Esophagus (tissue), 2 donors: ENCODE measurements at regions not wholly inside any gene's neighbourhood (a gene's known extent, or its start where the extent isn't known, plus 50 kb on each side); places are given as distances from the start of the nearest gene placed in this dataset.
"Not testable (repeated sequence)": the region's sequence is repeated elsewhere in the genome, so short reads cannot be mapped to it uniquely, and the experiment has no call there.

Experiments
- H3K27ac ChIP-seq, 2 donors: one replicate each; pipeline ENCODE4 v1.5.1; 2013; ENCODE audit warnings: low read depth in 2 of 2, mild to moderate bottlenecking in 2 of 2, inconsistent platforms in 1 of 2, low read length in 1 of 2, moderate library complexity in 1 of 2
- H3K27me3 ChIP-seq, 2 donors: one replicate each; pipeline ENCODE4 v1.6.1; 2013; ENCODE audit warnings: low read length in 2 of 2, control low read depth in 1 of 2, mild to moderate bottlenecking in 1 of 2; ENCODE audit not compliant: insufficient read depth in 2 of 2, control insufficient read depth in 1 of 2
- H3K36me3 ChIP-seq, 2 donors: one replicate each; pipeline ENCODE4 v1.6.1; 2013; ENCODE audit warnings: low read length in 1 of 2; ENCODE audit not compliant: control insufficient read depth in 2 of 2, insufficient read depth in 2 of 2
- H3K4me1 ChIP-seq, 2 donors: one replicate each; pipeline ENCODE4 v1.6.1; 2013; ENCODE audit warnings: low read length in 1 of 2; ENCODE audit not compliant: control insufficient read depth in 2 of 2, insufficient read depth in 2 of 2
- H3K4me3 ChIP-seq, 2 donors: one replicate each; pipeline ENCODE4 v1.5.1; 2013; ENCODE audit warnings: low read length in 2 of 2, mild to moderate bottlenecking in 2 of 2, low read depth in 1 of 2, moderate library complexity in 1 of 2
- H3K9me3 ChIP-seq, 2 donors: one replicate each; pipeline ENCODE4 v1.6.1; 2013; ENCODE audit warnings: mild to moderate bottlenecking in 2 of 2, low read depth in 1 of 2, low read length in 1 of 2, moderate library complexity in 1 of 2; ENCODE audit not compliant: control insufficient read depth in 2 of 2, insufficient read depth in 1 of 2
- WGBS, 2 donors: extraction: QIAGEN DNeasy Blood & Tissue Kit; methylation state at CpG; one replicate each; pipeline ENCODE4 v1.1.7; 2013; 5-methylcytosine and 5-hydroxymethylcytosine counted together
- donor health status: healthy with polysubstance abuse.
- donor health status: Bipolar disorder and iron deficiency.

- WGBS, 2 donors, result 61 to 75% methylated on average over 1 of the region's 1 CpG
- no peaks in the 10 kb centered on the region for H3K9me3 ChIP-seq
- H3K27ac ChIP-seq, result no peak overlapping the region
- H3K4me3 ChIP-seq, result no peak overlapping the region
- H3K36me3 ChIP-seq, result no peaks in the 10 kb centered on the region
- no peaks in the 10 kb centered on the region for H3K4me1 ChIP-seq
- H3K27me3 ChIP-seq, result no peaks in the 10 kb centered on the region
These were observed 353.2 kb upstream of the TENM3 start for GRCh38 chr4:181890031-181890430.

- no peaks in the 10 kb centered on the region for H3K9me3 ChIP-seq
- H3K27me3 ChIP-seq, result no peaks in the 10 kb centered on the region
- no peak overlapping the region for H3K27ac ChIP-seq
- H3K36me3 ChIP-seq, result no peaks in the 10 kb centered on the region
- H3K4me1 ChIP-seq, result no peaks in the 10 kb centered on the region
- 34 to 39% methylated on average over 2 of the region's 2 CpGs for WGBS, 2 donors
- no peak overlapping the region for H3K4me3 ChIP-seq
These were observed 352.3 kb upstream of the TENM3 start for GRCh38 chr4:181890911-181891310.

GRCh38 chr4:181896614-181897013 is 346.6 kb upstream of the TENM3 start:
- Histone ChIP-seq H3K9me3 (no peaks in the 10 kb centered on the region), H3K27me3 (no peaks in the 10 kb centered on the region), H3K27ac (no peak overlapping the region), H3K36me3 (no peaks in the 10 kb centered on the region), H3K4me1 (no peaks in the 10 kb centered on the region), H3K4me3 (no peak overlapping the region)
- WGBS, 2 donors, result 81 to 84% methylated on average over 5 of the region's 5 CpGs

GRCh38 chr4:181897935-181898334 is 345.3 kb upstream of the TENM3 start:
- H3K9me3 ChIP-seq, result no peaks in the 10 kb centered on the region
- H3K4me3 ChIP-seq, result no peak overlapping the region
- H3K36me3 ChIP-seq, result no peaks in the 10 kb centered on the region
- H3K27me3 ChIP-seq, result no peaks in the 10 kb centered on the region
- no peaks in the 10 kb centered on the region for H3K4me1 ChIP-seq
- 68 to 78% methylated on average over 2 of the region's 2 CpGs for WGBS, 2 donors
- no peak overlapping the region for H3K27ac ChIP-seq

- WGBS, 2 donors, result 89 to 94% methylated on average over 2 of the region's 2 CpGs
- not testable (repeated sequence) for H3K4me3 ChIP-seq, H3K27me3 ChIP-seq, H3K9me3 ChIP-seq, H3K36me3 ChIP-seq, H3K4me1 ChIP-seq, H3K27ac ChIP-seq
These were observed 340.8 kb upstream of the TENM3 start for GRCh38 chr4:181902404-181902803.

GRCh38 chr4:181905708-181906107 is 337.5 kb upstream of the TENM3 start:
- H3K4me1 ChIP-seq, result no peaks in the 10 kb centered on the region
- H3K9me3 ChIP-seq, result no peaks in the 10 kb centered on the region
- H3K4me3 ChIP-seq, result no peak overlapping the region
- no peaks in the 10 kb centered on the region for H3K36me3 ChIP-seq
- WGBS, 2 donors, result 86 to 90% methylated on average over 4 of the region's 4 CpGs
- H3K27me3 ChIP-seq, result no peaks in the 10 kb centered on the region
- H3K27ac ChIP-seq, result no peak overlapping the region

- H3K27ac ChIP-seq, result no peak overlapping the region
- H3K9me3 ChIP-seq, result no peaks in the 10 kb centered on the region
- no peaks in the 10 kb centered on the region for H3K36me3 ChIP-seq
- WGBS, 2 donors, result 52 to 61% methylated on average over 1 of the region's 1 CpG
- no peak overlapping the region for H3K4me3 ChIP-seq
- H3K4me1 ChIP-seq, result no peaks in the 10 kb centered on the region
- no peaks in the 10 kb centered on the region for H3K27me3 ChIP-seq
These were observed 335.0 kb upstream of the TENM3 start for GRCh38 chr4:181908168-181908567.

- no peak overlapping the region for H3K4me3 ChIP-seq
- WGBS, 2 donors, result 50 to 63% methylated on average over 6 of the region's 6 CpGs
- no peaks in the 10 kb centered on the region for H3K4me1 ChIP-seq
- no peaks in the 10 kb centered on the region for H3K36me3 ChIP-seq
- H3K9me3 ChIP-seq, result peaks cover 0 to 3% of the 10 kb centered on the region in 2 donors
- no peak overlapping the region for H3K27ac ChIP-seq
- H3K27me3 ChIP-seq, result no peaks in the 10 kb centered on the region
These were observed 333.8 kb upstream of the TENM3 start for GRCh38 chr4:181909368-181909767.

- Histone ChIP-seq H3K9me3 (peaks cover 0 to 3% of the 10 kb centered on the region in 2 donors), H3K27ac (no peak overlapping the region), H3K4me1 (no peaks in the 10 kb centered on the region), H3K27me3 (no peaks in the 10 kb centered on the region), H3K36me3 (no peaks in the 10 kb centered on the region), H3K4me3 (no peak overlapping the region)
- WGBS, 2 donors, result 24 to 32% methylated on average over 2 of the region's 2 CpGs
These were observed 331.8 kb upstream of the TENM3 start for GRCh38 chr4:181911420-181911819.

GRCh38 chr4:181933471-181933870 is 309.7 kb upstream of the TENM3 start:
- Histone ChIP-seq H3K4me1 (no peaks in the 10 kb centered on the region), H3K36me3 (no peaks in the 10 kb centered on the region), H3K9me3 (no peaks in the 10 kb centered on the region), H3K27ac (no peak overlapping the region), H3K4me3 (no peak overlapping the region), H3K27me3 (no peaks in the 10 kb centered on the region)
- 85 to 87% methylated on average over 4 of the region's 4 CpGs for WGBS, 2 donors
